ENCODE measurements at regions not wholly inside any gene's neighbourhood (a gene's known extent, or its start where the extent isn't known, plus 50 kb on each side); places are given as distances from the start of the nearest gene placed in this dataset.
A peak's percentile ranks its signal among the peaks of the same experiment; 100 is the strongest.

GRCh38 chr2:82803307-82803706 lies 1655.8 kb downstream of the SUCLG1 start:
- in situ Hi-C loops (cut with HindIII; ENCODE audit: low sequenced_read_pairs): no loop called here
- TF ChIP-seq, protein P1, sequence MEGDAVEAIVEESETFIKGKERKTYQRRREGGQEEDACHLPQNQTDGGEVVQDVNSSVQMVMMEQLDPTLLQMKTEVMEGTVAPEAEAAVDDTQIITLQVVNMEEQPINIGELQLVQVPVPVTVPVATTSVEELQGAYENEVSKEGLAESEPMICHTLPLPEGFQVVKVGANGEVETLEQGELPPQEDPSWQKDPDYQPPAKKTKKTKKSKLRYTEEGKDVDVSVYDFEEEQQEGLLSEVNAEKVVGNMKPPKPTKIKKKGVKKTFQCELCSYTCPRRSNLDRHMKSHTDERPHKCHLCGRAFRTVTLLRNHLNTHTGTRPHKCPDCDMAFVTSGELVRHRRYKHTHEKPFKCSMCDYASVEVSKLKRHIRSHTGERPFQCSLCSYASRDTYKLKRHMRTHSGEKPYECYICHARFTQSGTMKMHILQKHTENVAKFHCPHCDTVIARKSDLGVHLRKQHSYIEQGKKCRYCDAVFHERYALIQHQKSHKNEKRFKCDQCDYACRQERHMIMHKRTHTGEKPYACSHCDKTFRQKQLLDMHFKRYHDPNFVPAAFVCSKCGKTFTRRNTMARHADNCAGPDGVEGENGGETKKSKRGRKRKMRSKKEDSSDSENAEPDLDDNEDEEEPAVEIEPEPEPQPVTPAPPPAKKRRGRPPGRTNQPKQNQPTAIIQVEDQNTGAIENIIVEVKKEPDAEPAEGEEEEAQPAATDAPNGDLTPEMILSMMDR (IDR thresholded peaks at IDR 0.05; ENCODE audit: low read depth, low read length): no peak
- H3K4me3 ChIP-seq (ENCODE audit: low read depth, low read length): no peak overlapping the region
- no peak for DNase-seq (ENCODE audit: low read depth, low spot score)

GRCh38 chr2:82797469-82797868 lies 1661.6 kb downstream of the SUCLG1 start:
- DNase-seq (ENCODE audit: low read depth, low spot score): no peak
- TF ChIP-seq, protein P1 (IDR thresholded peaks at IDR 0.05; ENCODE audit: low read depth, low read length): no peak
- in situ Hi-C loops (cut with HindIII; ENCODE audit: low sequenced_read_pairs): no loop called here
- H3K4me3 ChIP-seq (ENCODE audit: low read depth, low read length): no peak overlapping the region

GRCh38 chr2:82796132-82796531 lies 1662.9 kb downstream of the SUCLG1 start:
- TF ChIP-seq, protein P1 (IDR thresholded peaks at IDR 0.05; ENCODE audit: low read depth, low read length): no peak
- no peak overlapping the region for H3K4me3 ChIP-seq (ENCODE audit: low read depth, low read length)
- peak; percentile 9 for DNase-seq (ENCODE audit: low read depth, low spot score)
- in situ Hi-C loops (cut with HindIII; ENCODE audit: low sequenced_read_pairs): no loop called here

GRCh38 chr2:82795446-82795845 lies 1663.6 kb downstream of the SUCLG1 start:
- TF ChIP-seq, protein P1 (IDR thresholded peaks at IDR 0.05; ENCODE audit: low read depth, low read length): no peak
- H3K4me3 ChIP-seq (ENCODE audit: low read depth, low read length): no peak overlapping the region
- in situ Hi-C loops (cut with HindIII; ENCODE audit: low sequenced_read_pairs): no loop called here
- peak; percentile 61 for DNase-seq (ENCODE audit: low read depth, low spot score)

DNA sequence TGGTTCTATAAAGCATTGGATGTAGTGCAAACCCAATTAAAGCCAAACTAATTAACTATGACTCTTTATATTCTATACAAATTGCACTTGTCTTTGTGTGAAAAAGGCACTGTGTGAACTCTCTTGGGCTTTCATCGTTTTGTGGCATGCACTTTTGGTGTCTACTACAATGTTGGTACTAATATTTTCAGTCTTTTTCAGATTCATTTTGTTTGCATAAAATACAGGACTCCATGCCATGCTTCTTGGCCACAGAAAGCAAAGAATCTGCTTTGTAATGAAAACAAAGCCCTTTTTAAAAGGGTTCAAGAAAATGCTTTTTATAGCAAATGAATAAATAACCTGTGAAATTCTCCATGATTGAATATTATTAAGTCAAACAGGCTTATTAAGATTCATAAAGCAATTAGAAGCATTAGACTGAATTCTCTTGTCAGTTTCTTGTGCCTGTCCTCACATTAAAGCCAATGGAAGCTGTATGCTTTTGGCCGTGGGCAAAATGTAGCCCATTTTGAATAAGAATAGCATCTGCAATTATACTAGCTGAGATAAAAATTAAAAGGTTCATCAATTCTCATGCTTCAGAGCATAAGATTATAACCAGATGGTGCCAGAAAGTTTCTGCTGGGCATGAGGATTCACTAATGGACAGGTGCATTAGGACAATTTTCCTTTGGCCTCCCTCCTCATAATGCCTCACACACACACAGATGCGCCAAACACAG lies 1665.2 kb downstream of the SUCLG1 start:
- in situ Hi-C loops (cut with HindIII; ENCODE audit: low sequenced_read_pairs): no loop called here
- TF ChIP-seq, protein P1 (IDR thresholded peaks at IDR 0.05; ENCODE audit: low read depth, low read length): no peak

GRCh38 chr2:82792316-82792715 lies 1666.8 kb downstream of the SUCLG1 start:
- no peak overlapping the region for H3K4me3 ChIP-seq (ENCODE audit: low read depth, low read length)
- in situ Hi-C loops (cut with HindIII; ENCODE audit: low sequenced_read_pairs): no loop called here
- TF ChIP-seq, protein P1 (IDR thresholded peaks at IDR 0.05; ENCODE audit: low read depth, low read length): no peak
- no peak for DNase-seq (ENCODE audit: low read depth, low spot score)

More for the DNA sequence above, 1665.2 kb downstream of the SUCLG1 start:
- no peak overlapping the region for H3K4me3 ChIP-seq (ENCODE audit: low read depth, low read length)
- DNase-seq (ENCODE audit: low read depth, low spot score): no peak

Data from astrocyte of the spinal cord (primary cell).